GM18868 (cell line): ENCODE measurements at regions not wholly inside any gene's neighbourhood (a gene's known extent, or its start where the extent isn't known, plus 50 kb on each side); places are given as distances from the start of the nearest gene placed in this dataset.

Experiments used
- ATAC-seq: cut with Tn5 transposase; IDR thresholded peaks from one replicate; pipeline ENCODE4 v1.9.1; 2021; ENCODE audit warnings: mild to moderate bottlenecking, moderate library complexity; ENCODE audit not compliant: unreplicated experiment

DNA sequence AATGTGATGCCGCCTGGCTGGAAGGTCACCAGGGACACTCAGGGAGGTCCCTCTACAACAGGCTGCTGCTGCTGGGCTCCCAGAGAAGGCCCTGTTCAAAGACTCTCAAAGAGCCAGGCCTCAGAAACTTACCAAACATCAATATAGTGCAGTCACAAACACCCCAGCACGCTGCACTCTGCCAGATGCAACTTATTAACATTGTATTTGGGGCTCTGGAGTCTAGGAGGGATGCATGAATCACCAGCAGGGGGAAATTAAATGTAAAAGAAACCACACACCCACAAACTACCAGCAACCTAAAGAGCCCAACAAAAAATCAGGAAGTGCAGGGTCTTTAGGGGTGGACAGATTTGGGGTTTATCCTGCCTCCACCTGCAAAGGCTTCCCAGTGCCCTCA, 74.6 kb upstream of the SPATA12 start:
- no peak for ATAC-seq

DNA sequence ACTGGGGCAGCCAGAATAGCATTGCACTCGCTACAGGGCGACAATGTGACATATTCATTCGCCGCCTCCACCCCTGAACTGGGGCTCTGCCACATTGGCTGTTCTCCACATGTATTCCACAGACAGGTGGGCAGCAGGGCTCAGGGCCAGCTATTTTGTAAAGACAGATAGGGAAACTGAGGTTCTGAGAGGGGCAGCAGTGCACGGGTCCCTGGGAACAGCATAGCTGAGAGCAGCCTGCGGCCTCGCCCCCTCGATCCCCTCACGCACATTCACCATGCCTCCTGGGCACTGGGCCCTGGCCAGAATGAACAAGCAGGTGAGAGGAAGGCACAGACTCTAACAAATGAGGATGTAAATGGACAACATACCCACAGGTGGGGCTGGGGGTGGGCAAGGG, 75.0 kb upstream of the SPATA12 start:
- ATAC-seq = no peak

DNA sequence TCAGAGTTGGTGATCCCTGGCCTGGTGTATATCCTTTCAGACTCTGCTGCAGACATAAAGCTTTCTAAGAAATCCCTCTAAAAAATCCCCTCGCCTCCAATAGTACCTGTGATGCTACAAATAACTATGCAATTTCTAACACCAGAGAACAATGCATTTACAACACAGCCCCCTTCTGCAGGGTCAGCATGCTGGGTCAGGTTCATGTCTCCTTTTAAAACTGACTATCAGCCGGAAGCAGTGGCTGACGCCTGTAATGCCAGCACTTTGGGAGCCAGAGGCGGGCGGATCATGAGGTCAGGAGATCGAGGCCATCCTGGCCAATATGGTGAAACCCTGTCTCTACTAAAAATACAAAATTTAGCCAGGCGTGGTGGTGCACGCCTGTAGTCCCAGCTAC, 77.0 kb upstream of the SPATA12 start:
- no peak for ATAC-seq

DNA sequence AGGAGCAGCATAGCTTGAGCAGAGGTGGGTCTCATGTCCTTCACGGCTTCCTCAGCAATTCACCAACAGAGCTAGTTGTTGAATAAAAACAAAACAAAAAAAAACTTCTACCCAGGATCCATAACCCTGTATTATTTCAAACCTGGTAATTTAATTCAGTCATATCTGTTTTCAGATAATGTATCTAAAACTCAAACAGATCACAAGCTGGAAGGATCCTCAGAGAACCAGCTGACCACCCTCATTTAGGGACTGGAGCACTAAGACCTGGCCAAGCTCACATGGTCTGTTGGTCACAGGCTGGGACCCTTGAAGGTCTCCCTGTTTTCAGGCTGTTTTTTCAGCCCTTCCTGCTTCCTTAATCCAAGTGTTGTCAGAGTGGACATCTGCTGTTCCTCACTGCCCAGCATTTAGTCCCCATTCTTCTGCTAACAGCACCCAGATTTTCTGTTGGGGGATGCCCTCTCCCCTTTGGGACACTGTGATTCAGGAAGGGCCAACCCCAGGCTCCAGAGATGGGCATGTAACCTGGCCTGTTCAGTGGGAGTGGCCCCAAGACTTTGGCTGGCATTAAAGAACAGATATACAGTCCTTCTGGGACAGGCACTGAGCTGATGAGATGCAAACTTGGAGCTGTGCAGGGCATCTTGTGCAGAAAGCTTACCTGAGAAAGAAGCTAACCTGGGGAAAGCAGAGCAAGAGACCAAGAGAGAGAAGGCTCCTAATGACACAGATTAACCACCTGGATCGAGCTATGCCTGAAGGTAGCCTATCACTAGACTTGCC, 78.8 kb upstream of the SPATA12 start:
- ATAC-seq = no peak

DNA sequence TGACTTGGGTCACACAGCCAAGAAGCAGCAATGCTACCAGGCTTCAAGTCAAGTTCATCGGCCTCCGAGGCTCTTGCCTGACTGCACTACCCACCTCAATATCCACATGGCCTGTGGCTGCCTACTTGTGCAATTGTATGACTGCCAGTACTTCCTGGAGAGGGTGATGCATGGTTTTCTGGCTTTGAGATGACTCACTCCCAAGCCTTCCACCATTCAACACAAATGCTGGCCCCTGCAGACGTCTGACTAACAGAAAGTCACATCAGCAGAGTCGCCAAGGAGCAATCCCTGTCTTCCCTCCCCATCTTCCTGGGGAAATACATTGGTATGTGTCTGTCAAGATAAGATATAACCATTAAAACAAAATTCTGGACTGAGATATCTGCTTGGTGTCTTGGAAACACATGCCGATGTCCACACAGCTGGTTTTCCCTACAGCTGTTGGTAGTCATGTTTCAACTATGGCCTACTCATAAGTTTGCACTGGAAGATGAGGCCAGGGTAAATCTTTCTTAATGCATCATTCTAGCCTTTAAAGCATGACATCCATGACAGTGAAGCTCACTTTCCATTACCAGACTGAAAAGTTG, 79.6 kb upstream of the SPATA12 start:
- ATAC-seq = no peak

DNA sequence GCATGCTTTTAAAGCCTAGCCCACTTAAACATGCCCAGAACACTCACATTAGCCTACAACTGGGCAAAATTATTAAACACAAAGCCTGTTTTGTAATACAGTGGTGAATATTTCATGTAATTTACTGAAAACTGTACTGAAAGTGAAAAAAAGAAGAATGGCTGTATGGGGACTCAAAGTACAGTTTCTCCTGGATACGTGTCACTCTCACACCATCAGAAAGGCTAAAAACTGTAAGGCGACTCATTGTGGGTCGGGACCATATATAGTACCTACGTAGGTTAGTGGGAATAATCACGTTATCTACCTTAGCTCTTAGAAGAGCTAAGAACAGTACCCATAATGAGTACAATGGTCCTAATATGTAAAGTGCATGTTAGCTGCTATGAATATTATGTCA, 80.2 kb upstream of the SPATA12 start:
- ATAC-seq = no peak

DNA sequence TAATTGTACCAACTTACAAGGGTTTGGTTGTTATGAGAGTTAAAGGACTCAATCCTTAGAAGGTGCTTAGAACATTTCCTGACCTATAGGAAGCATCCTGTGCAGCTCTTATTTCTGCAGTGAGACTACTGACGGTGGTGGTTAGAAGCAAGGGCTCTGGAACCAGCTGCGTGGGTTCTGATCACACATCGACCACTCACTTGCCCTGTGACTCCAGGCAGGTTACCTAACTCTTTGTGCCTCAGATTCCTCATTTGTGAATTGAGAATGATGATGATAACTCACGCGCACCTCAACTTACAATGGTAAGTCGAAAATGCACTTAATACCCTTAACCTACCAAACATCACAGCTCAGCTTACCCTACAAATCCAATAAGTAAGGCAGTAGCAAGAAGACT, 80.7 kb upstream of the SPATA12 start:
- ATAC-seq = no peak

DNA sequence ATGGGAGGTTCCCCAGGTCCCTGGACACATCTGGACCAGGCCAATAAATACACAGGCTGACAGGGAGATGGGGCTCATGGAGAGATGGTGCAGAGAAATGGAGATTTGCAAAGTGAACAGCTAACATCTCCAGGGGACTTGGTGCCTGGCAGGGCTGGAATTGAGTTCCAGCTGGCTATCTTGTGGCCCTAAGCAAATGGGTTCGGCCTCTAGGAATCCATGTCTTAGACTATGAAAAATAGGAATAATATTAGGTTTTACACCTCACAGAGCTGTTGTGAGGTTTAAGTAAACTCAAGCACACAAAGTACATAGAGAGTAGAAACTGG, 82.9 kb upstream of the SPATA12 start:
- no peak for ATAC-seq

DNA sequence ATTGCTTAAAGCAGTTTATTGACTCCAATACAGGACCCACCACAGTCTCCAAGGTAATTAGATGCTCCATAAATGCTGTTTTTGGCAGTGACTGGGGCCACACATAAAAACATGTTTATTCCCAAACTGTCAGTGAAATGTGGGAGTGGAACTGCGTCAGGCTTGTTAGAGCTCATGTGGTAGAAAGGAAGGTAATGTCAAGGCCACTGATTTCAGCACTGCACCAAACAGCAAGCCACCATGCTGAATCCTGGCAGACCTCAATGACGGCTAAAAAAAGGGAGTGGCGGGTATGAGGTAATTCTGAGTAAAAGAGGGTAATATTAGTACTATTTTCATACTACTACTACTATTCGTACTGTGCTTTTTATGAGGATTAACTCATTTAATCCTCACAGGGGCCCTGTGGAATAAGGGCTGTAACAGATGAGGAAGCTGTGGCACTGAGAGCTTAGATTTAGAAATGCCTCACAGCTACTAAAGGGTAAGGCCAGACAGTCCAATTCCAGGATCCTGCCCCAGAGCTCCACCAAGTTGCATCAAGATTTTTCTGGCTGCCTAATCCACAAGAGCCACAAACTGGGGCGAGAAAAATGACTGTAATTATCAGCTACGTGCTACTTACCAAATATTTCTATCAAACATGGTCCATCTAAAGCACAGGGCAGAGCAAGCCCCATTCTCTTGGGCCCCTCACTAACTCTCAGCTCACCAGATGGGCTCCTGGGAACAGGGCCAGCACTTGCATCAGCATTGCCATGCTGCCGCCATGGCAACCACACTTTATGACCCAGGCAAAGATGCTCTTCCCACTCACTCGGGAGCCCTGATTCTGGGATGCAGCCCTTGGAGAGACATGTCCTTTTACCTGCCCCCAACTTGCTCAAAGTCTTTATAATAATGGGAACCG, 83.6 kb upstream of the SPATA12 start:
- no peak for ATAC-seq

DNA sequence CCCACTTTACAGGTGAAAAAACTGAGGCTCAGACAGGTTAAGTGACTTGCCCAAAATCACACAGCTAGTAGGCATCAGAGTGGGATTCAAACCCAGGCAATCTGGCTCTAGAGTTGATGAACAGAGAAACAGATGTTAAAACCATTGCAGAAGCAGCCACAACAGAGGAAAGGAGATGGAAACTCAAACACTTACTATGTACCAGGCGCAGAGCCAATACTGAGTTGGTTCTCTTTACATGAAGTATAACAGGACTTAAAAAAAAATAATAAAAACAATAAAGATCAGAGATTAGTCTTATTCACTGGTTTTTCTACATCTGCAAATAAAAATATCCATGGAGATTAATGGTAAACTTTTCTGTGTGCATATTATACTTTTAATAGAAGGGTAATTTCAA, 84.9 kb upstream of the SPATA12 start:
- no peak for ATAC-seq

DNA sequence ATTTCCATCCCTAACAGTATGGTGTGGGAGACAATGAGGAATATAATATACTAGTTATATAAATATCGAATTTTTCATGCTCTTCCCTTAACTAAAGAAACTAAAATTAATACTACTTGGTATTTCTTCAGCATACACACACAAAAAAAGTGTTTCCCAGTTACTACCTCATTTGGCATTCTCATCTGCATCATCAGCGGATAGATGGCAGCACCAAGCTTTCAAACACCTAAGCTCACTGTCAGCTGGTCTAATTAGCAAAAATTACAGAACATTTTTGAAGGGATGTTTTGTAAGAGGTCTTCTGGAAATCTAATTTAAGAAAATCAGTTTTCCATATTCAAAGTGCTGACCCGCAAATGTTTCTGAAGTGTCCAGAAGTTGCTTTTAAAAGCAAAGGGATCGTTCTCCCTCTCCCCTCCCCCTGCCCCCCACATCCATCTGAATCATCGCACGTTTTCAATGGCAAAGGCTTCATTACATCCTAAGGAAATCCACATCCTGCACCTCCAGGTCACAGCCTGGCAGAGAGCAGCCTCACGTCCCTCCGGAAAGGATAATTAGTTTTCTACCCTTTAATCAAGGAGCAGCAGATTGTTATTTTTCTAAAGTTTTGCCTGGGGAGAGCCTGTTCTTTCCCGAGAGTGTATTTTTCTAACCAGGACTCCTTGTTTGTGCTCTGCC, 86.1 kb upstream of the SPATA12 start:
- ATAC-seq = no peak

DNA sequence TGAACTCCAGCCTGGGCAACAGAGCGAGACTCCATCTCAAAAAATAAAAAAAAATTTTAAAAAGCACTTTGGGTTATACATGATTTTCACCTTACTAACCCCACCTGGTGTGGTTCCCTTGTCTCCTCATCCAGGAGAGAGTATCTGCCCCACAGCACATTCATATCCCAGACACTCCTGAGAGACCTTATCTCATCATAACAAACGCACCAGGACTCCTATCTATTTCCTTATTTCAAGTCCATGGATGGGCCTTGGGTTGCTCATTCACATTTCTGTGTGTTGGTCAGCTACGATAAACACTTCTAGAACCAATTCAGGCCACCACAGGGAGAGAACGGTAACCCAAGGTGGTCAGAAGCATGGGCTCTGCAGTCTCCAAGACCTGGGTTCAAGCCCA, 88.6 kb upstream of the SPATA12 start:
- ATAC-seq = no peak

DNA sequence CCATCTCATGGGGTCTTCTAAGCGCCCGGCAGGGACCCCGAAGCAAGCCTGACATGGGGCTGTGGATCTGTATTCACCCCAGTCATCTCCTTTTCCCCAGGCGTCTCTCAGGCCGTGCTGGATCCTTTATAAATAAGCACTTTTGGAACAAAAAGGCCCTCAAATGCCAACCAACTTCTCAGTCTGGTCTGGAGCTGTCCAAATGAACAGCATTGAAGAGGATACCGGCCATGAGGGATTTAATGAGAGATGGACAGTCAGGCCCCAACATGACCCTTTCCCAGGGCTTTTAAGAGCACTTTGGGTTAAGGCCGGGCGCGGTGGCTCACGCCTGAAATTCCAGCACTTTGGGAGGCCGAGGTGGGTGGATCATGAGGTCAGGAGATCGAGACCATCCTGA, 89.2 kb upstream of the SPATA12 start:
- ATAC-seq = no peak

DNA sequence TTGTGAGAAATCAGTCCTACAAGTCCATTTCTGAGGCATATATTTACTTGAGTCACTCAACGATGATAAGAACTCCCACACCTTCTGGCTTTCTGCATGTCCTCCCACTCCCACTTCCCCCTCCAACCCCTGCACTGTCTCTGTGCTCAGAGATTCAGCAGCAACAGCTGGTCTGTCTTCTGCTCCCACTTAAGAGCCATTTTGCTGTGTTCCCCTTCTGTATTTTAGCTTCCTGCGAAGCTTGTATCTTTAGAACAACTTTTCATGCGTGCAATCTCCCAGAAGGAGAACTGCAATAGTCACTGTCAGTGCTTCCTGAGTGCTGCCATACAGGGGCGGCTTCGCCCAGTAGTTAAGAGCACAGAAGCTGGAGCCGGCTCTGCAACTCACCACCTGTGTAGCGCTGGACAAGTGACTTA, 90.0 kb upstream of the SPATA12 start:
- peak; percentile 68 for ATAC-seq

DNA sequence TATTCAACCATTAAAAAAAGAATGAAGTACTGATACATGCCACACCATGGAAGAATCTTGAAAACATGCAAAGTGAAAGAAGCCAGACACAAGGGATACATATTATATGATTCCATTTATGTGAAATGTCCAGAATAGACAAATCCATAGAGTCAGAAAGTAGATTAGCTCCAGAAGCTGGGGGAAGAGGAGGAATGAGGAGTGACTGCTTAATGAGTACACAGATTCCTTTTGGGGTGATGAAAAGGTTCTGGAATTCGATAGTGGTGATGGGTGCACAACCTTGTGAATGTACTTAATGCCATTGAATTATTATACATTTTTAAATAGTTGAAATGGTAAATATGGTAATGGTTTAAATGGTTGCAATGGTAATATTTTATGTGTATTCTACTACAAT, 90.6 kb upstream of the SPATA12 start:
- ATAC-seq = no peak

DNA sequence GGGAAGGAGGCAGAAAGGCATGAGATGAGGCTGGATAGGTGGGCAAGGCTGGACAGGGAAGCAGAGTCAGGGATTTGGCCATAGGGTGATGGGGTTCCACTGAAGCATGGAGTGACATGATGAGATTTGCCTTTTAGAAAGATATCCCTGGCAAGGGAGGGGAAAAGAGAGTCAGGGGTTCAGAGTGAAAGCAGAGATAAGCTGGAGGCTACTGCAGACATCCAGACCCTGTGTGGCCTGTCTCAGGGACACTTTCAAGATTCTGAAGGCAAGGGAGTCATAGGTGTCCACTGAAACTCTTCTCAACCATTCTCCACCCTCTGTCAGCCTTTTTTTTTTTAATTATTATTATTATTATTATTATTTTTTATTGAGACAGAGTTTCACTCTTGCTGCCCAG, 94.0 kb upstream of the SPATA12 start:
- no peak for ATAC-seq

DNA sequence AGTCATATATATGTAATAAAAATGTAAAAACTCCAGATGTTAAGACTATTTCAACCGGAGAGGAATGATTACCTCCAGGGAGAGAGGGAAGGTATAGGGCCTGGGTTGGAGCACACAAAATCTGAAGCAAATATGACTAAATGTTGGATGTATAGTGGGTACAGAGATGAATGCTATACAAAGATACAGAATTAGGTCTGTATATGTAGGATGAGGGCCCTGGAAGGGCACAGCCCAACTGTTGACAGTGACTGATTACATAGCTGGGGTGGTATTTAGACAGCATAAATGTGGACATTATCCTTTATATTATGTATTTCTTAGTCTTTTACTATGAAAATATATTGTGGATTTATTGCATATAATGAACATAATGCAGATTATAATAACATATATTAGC, 94.4 kb upstream of the SPATA12 start:
- no peak for ATAC-seq

DNA sequence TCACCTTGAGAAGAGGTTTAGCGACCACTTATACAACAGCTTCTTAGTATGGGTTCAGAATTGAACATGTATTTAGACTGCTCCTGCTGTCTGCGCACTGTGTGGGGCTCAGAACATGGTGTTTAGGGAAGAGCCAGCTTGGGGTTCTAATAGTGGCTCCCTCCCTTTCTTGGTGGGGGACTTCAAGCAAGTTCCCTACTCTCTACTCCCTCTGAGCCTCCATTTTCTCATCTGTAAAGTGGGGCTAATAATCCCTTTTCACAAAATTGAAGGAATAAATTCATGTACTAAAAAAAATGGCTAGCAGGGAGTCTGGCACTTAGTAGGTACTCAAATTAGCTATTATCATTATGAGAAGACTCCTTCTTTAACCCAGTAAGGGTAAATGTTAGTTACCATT, 97.5 kb upstream of the SPATA12 start:
- ATAC-seq = no peak

DNA sequence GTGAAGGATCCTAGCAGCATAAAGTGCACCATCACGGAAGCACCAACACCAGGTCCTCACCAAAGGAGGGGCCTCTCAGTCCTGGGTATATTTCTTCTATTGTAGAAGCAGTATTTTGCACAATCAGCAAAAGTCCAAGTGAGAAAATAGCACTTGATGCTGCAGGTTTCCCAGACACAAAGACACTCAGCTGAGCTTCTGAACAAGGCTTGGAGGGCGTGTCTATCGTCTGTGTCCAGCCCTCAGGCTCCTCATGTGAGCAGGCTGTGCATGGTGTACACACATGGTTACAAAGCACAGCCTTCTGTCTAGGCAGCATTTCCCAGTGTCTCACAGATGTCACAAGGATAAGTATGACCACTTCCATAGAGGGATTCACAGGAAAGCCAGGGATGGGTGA, 98.3 kb upstream of the SPATA12 start:
- no peak for ATAC-seq

DNA sequence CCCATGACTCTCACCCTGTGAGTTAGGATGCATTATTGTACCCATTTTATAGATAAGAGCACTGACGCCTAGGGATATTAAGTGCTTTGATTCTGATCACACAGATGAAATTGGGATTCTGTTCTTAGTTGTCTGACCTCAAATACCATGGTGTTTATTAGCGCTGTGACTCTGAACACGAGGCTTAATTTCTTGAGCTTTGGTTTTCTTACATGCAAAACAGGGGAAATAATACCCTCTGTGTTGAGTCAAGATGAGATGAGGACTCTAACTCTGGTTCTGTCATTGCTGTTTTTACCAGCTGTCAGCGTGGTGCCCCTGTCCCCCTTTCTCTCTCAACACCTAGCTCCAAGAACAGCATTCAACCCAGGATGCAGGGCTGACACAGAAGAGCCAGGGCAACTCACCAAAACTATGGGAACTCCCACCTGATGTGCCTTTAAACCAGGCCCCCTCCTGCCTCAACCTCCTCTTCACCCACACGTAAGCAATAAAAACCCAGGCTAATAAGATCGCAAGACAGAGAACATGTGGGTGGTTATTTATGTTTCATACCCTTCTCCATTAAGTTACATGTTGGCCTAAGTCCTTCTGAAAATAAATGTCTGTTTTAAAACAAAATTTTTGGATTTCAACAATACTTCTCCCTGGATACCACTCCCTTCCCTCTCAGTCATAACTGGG, 100.1 kb upstream of the SPATA12 start:
- ATAC-seq = peak; percentile 73

DNA sequence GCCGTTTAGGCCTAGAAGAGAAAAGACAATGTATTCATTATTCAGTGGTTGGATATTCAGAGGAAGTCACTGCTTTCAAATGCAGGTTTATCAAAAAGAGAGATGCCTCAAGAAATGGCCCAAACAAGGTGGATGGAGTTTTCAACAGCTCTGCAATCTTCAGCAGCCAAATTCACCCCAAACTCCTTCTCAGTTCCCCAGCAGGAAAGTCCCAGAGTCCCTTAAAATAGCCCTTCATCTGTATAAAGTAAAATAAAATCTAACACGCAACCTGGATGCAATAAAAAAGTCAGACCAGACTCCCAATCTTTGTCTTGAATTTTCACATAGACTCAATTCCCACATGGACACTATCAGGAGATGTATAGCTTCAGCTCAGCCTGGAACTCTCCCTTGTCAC, 101.6 kb upstream of the SPATA12 start:
- no peak for ATAC-seq
